ENCODE measurements at regions not wholly inside any gene's neighbourhood (a gene's known extent, or its start where the extent isn't known, plus 50 kb on each side); places are given as distances from the start of the nearest gene placed in this dataset.

DNA sequence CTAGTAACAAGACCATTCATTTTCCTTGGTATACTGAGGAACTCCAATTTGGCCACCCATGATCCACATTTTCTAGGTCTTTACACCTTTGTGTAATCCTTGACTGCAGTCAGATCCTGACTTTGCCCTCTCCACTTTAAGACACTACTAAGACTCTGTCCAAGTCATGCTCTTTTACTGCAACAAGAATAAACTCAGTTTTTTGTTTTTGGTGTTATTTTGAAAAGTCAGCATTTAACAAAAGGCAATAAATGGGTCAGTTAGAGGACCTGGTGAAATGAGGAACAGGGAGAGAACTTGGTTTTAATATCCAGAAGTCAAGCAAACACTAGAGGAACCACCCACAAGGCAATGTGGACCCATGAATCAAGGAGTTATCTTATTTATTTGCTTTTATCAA lies 252.2 kb upstream of the RBBP8 start:
- no TSS peak for BruUV-seq (replicated peaks)
- Histone ChIP-seq H3K36me3 (ENCODE audit: control insufficient read depth in 1 of 2, insufficient read depth in 2 of 2, low read length in 2 of 2) (no peaks in the 10 kb centered on the region), H3K79me2 (ENCODE audit: insufficient read depth, low read length) (no peaks in the 10 kb centered on the region), H2AFZ (ENCODE audit: low read depth, low read length, poor library complexity, severe bottlenecking) (no peak overlapping the region), H3K27me3 (ENCODE audit: insufficient read depth, low read length) (peaks cover 8% of the 10 kb centered on the region; the same call in 1 of the 2 replicates), H3K4me1 (ENCODE audit: control insufficient read depth in 1 of 2, insufficient read depth in 2 of 2, low read length in 2 of 2) (no peaks in the 10 kb centered on the region), H3K9me3 (ENCODE audit: control insufficient read depth in 1 of 2, insufficient read depth in 1 of 2, low read depth in 1 of 2, low read length in 2 of 2) (no peaks in the 10 kb centered on the region), H3K4me3 (replicated peaks in 1 of 2; ENCODE audit: low read depth in 1 of 2, low read length in 2 of 2) (no peak overlapping the region), H3K4me2 (ENCODE audit: low read length) (no peak overlapping the region), H4K20me1 (ENCODE audit: insufficient read depth) (no peaks in the 10 kb centered on the region), H3K9me2 (ENCODE audit: insufficient read depth) (no peaks in the 10 kb centered on the region), H3K9ac (ENCODE audit: low read length) (no peak overlapping the region), H3K27ac (ENCODE audit: low read depth, low read length) (no peak overlapping the region)
- ChIA-PET POLR2A (no interaction called here), CTCF (no interaction called here), RAD21 (ENCODE audit: low non-redundant PET in 1 of 2, low total read pairs in 2 of 2, uncharacterized antibody in 2 of 2, unreplicated experiment in 2 of 2) (no interaction called here)
- ATAC-seq (no peak), DNase-seq (ENCODE audit: low read depth, low spot score) (no peak)
- TF ChIP-seq EGR1 (IDR thresholded peaks at IDR 0.05; ENCODE audit: low read depth) (no peak), RAD21 (IDR thresholded peaks at IDR 0.05; ENCODE audit: low read depth) (no peak), SIN3A (IDR thresholded peaks at IDR 0.05; ENCODE audit: low read depth) (no peak), EZH2phosphoT487 (IDR thresholded peaks at IDR 0.05; ENCODE audit: borderline replicate concordance) (no peak), ZFX (IDR thresholded peaks at IDR 0.05) (no peak), CEBPB (IDR thresholded peaks at IDR 0.05; ENCODE audit: low read depth) (no peak), TCF7L2 (IDR thresholded peaks at IDR 0.05; ENCODE audit: borderline replicate concordance, extremely low read depth, insufficient read depth, insufficient read length) (no peak), ELF1 (IDR thresholded peaks at IDR 0.05; ENCODE audit: borderline replicate concordance, low read depth) (no peak), POLR2A (IDR thresholded peaks at IDR 0.05; ENCODE audit: borderline replicate concordance, extremely low read depth, insufficient read depth, insufficient read length) (no peak), FOSL1 (IDR thresholded peaks at IDR 0.05; ENCODE audit: low read depth) (no peak), YY1 (IDR thresholded peaks at IDR 0.05; ENCODE audit: extremely low read depth, insufficient replicate concordance, low read depth, low read length) (no peak)
- TF ChIP-seq, protein P1, sequence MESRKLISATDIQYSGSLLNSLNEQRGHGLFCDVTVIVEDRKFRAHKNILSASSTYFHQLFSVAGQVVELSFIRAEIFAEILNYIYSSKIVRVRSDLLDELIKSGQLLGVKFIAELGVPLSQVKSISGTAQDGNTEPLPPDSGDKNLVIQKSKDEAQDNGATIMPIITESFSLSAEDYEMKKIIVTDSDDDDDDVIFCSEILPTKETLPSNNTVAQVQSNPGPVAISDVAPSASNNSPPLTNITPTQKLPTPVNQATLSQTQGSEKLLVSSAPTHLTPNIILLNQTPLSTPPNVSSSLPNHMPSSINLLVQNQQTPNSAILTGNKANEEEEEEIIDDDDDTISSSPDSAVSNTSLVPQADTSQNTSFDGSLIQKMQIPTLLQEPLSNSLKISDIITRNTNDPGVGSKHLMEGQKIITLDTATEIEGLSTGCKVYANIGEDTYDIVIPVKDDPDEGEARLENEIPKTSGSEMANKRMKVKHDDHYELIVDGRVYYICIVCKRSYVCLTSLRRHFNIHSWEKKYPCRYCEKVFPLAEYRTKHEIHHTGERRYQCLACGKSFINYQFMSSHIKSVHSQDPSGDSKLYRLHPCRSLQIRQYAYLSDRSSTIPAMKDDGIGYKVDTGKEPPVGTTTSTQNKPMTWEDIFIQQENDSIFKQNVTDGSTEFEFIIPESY (IDR thresholded peaks at IDR 0.05; ENCODE audit: extremely low read depth, insufficient replicate concordance, low read length) = no peak
- TF ChIP-seq, protein P2, sequence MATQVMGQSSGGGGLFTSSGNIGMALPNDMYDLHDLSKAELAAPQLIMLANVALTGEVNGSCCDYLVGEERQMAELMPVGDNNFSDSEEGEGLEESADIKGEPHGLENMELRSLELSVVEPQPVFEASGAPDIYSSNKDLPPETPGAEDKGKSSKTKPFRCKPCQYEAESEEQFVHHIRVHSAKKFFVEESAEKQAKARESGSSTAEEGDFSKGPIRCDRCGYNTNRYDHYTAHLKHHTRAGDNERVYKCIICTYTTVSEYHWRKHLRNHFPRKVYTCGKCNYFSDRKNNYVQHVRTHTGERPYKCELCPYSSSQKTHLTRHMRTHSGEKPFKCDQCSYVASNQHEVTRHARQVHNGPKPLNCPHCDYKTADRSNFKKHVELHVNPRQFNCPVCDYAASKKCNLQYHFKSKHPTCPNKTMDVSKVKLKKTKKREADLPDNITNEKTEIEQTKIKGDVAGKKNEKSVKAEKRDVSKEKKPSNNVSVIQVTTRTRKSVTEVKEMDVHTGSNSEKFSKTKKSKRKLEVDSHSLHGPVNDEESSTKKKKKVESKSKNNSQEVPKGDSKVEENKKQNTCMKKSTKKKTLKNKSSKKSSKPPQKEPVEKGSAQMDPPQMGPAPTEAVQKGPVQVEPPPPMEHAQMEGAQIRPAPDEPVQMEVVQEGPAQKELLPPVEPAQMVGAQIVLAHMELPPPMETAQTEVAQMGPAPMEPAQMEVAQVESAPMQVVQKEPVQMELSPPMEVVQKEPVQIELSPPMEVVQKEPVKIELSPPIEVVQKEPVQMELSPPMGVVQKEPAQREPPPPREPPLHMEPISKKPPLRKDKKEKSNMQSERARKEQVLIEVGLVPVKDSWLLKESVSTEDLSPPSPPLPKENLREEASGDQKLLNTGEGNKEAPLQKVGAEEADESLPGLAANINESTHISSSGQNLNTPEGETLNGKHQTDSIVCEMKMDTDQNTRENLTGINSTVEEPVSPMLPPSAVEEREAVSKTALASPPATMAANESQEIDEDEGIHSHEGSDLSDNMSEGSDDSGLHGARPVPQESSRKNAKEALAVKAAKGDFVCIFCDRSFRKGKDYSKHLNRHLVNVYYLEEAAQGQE (IDR thresholded peaks at IDR 0.05; ENCODE audit: low read depth) = no peak
- TF ChIP-seq, protein P3, sequence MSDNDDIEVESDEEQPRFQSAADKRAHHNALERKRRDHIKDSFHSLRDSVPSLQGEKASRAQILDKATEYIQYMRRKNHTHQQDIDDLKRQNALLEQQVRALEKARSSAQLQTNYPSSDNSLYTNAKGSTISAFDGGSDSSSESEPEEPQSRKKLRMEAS (IDR thresholded peaks at IDR 0.05) = no peak
- intact Hi-C loops (cut with micrococcal nuclease) = no loop called here

Data from HCT116 (cell line).